IMR-90 (cell line): ENCODE measurements at regions not wholly inside any gene's neighbourhood (a gene's known extent, or its start where the extent isn't known, plus 50 kb on each side); places are given as distances from the start of the nearest gene placed in this dataset.
"Not testable (repeated sequence)": the region's sequence is repeated elsewhere in the genome, so short reads cannot be mapped to it uniquely, and the experiment has no call there.

Experiments used
- ATAC-seq: fragments of 200-7000 bp; cut with Tn5 transposase; 2 replicates; pipeline ENCODE4 v1.9.1; 2020; ENCODE audit warnings: low read depth, mild to moderate bottlenecking, moderate library complexity
- BruUV-seq: library from RNA; stranded (reverse); fragments of 400-500 nt; replicated peaks from 2 replicates; lab custom pipeline; 2021; lab: Mats Ljungman, UMichigan
- CTCF ChIA-PET: fragments of 300-600 bp; formaldehyde crosslinking; extraction: SDS; loops from one replicate; lab custom pipeline; 2021; ENCODE audit warnings: antibody characterized with exemption; lab: Yijun Ruan, JAX
- POLR2A ChIA-PET: fragments of 300-600 bp; sonication (Branson Sonifier 250); formaldehyde crosslinking; loops from one replicate; lab custom pipeline; 2022; ENCODE audit warnings: antibody characterized with exemption; ENCODE audit not compliant: unreplicated experiment; lab: Charles Lee
- DNase-seq: peaks from one replicate; pipeline ENCODE4 v3.0.0; 2013
- H2AFZ ChIP-seq: replicated peaks from 2 replicates; pipeline ENCODE3; 2013; ENCODE audit warnings: low read length, mild to moderate bottlenecking; ENCODE audit not compliant: poor library complexity
- H2AK5ac ChIP-seq: 2 replicates; pipeline ENCODE4 v1.6.1; 2013; ENCODE audit warnings: low read depth, low read length, inconsistent platforms
- H2AK9ac ChIP-seq: replicated peaks from 2 replicates; pipeline ENCODE3; 2013; ENCODE audit warnings: mild to moderate bottlenecking, low read depth, low read length, moderate library complexity; ENCODE audit not compliant: poor library complexity
- H2BK120ac ChIP-seq: 2 replicates; pipeline ENCODE4 v1.6.1; 2013; ENCODE audit warnings: low read depth, low read length, inconsistent platforms
- H2BK15ac ChIP-seq: 3 replicates; pipeline ENCODE4 v1.6.1; 2013; ENCODE audit warnings: low read depth, low read length, inconsistent platforms
- H2BK20ac ChIP-seq: 2 replicates; pipeline ENCODE4 v1.6.1; 2013; ENCODE audit warnings: low read depth, mild to moderate bottlenecking, inconsistent platforms, low read length, moderate library complexity
- H2BK5ac ChIP-seq: 2 replicates; pipeline ENCODE4 v1.6.1; 2013; ENCODE audit warnings: mild to moderate bottlenecking, low read depth, low read length, inconsistent platforms; ENCODE audit not compliant: poor library complexity, severe bottlenecking
- H3K14ac ChIP-seq: replicated peaks from 2 replicates; pipeline ENCODE4 v1.6.1; 2013; ENCODE audit warnings: low read depth, low read length, inconsistent platforms
- H3K18ac ChIP-seq: 2 replicates; pipeline ENCODE4 v1.6.1; 2013; ENCODE audit warnings: low read depth, low read length, control low read depth
- H3K23ac ChIP-seq: 2 replicates; pipeline ENCODE4 v1.6.1; 2013; ENCODE audit warnings: low read depth, low read length, inconsistent platforms
- H3K27ac ChIP-seq: 2 replicates; pipeline ENCODE4 v1.5.1; 2013; ENCODE audit warnings: mild to moderate bottlenecking, control low read depth, low read length; ENCODE audit not compliant: insufficient read depth
- H3K27me3 ChIP-seq: 2 replicates; pipeline ENCODE4 v1.6.1; 2013; ENCODE audit warnings: low read length; ENCODE audit not compliant: control insufficient read depth, insufficient read depth
- H3K36me3 ChIP-seq: 2 replicates; pipeline ENCODE4 v1.6.1; 2013; ENCODE audit warnings: low read length, mixed read lengths; ENCODE audit not compliant: control insufficient read depth, insufficient read depth
- H3K4ac ChIP-seq: 2 replicates; pipeline ENCODE4 v1.6.1; 2013; ENCODE audit warnings: low read depth, low read length, inconsistent platforms
- H3K4me1 ChIP-seq: 2 replicates; pipeline ENCODE4 v1.6.1; 2013; ENCODE audit warnings: low read length, mixed read lengths; ENCODE audit not compliant: control insufficient read depth, insufficient read depth
- H3K4me2 ChIP-seq: 2 replicates; pipeline ENCODE4 v1.6.1; 2013; ENCODE audit warnings: low read depth, mild to moderate bottlenecking, control low read depth, low read length, moderate library complexity
- H3K4me3 ChIP-seq: 2 replicates; pipeline ENCODE4 v1.5.1; 2013; ENCODE audit warnings: low read depth, mild to moderate bottlenecking, control low read depth, low read length, moderate library complexity; ENCODE audit not compliant: insufficient read depth
- H3K56ac ChIP-seq: 2 replicates; pipeline ENCODE4 v1.6.1; 2013; ENCODE audit warnings: low read length, inconsistent platforms; ENCODE audit not compliant: insufficient read depth; ENCODE audit errors: extremely low read depth
- H3K79me1 ChIP-seq, 2 experiments: 2 replicates each; pipeline ENCODE4 v1.6.1; 2013; ENCODE audit warnings: low read length in 2 of 2, inconsistent platforms in 1 of 2, low read depth in 1 of 2
- H3K9ac ChIP-seq: 2 replicates; pipeline ENCODE4 v1.6.1; 2013; ENCODE audit warnings: low read depth, low read length, control low read depth
- H3K9me1 ChIP-seq: 2 replicates; pipeline ENCODE4 v1.6.1; 2013; ENCODE audit warnings: low read length, inconsistent platforms; ENCODE audit not compliant: insufficient read depth
- H3K9me3 ChIP-seq: 2 replicates; pipeline ENCODE4 v1.6.1; 2013; ENCODE audit warnings: low read length; ENCODE audit not compliant: control insufficient read depth, insufficient read depth
- H4K20me1 ChIP-seq: 2 replicates; pipeline ENCODE4 v1.6.1; 2013; ENCODE audit warnings: low read length, inconsistent platforms; ENCODE audit not compliant: insufficient read depth
- H4K5ac ChIP-seq: 2 replicates; pipeline ENCODE4 v1.6.1; 2013; ENCODE audit warnings: mild to moderate bottlenecking, low read depth, low read length, control low read depth
- H4K8ac ChIP-seq, 2 experiments: 2 replicates each; pipeline ENCODE4 v1.6.1; 2013; ENCODE audit warnings: low read depth in 2 of 2, low read length in 2 of 2, control low read depth in 1 of 2, inconsistent platforms in 1 of 2
- H4K91ac ChIP-seq: 2 replicates; pipeline ENCODE4 v1.6.1; 2013; ENCODE audit warnings: low read depth, low read length, inconsistent platforms; ENCODE audit not compliant: insufficient read depth
- BHLHE40 ChIP-seq: fragments of 150-350 bp; IDR thresholded peaks from 2 replicates; pipeline ENCODE4 v1.6.1; 2016; ENCODE audit warnings: mild to moderate bottlenecking, low read depth, low read length
- CEBPB ChIP-seq: IDR thresholded peaks from 2 replicates; pipeline ENCODE4 v1.6.1; 2012; ENCODE audit warnings: low read depth, low read length, improper control_type of control experiment
- MAFK ChIP-seq: IDR thresholded peaks from 2 replicates; pipeline ENCODE4 v1.6.1; 2012; ENCODE audit warnings: low read depth, low read length, improper control_type of control experiment
- NFE2L2 ChIP-seq: fragments of 150-350 bp; IDR thresholded peaks from 2 replicates; pipeline ENCODE4 v1.6.1; 2016; ENCODE audit warnings: low read depth, mild to moderate bottlenecking, low read length
- WGBS, 2 experiments: methylation state at CpG; one replicate each; pipeline versions ENCODE4 v1.1.5 to v1.1.7; 2013; ENCODE audit warnings: missing lambda C conversion rate in 2 of 2; ENCODE audit not compliant: insufficient read length in 1 of 2; ENCODE audit errors: extremely low coverage in 2 of 2; 5-methylcytosine and 5-hydroxymethylcytosine counted together
- dilution Hi-C: fragments of 300-500 bp; cut with HindIII; formaldehyde crosslinking; loops from one replicate; pipeline ENCODE4 v1.14.3; 2018; ENCODE audit warnings: low sequenced_read_pairs; ENCODE audit not compliant: unreplicated experiment
- in situ Hi-C: fragments of 300-500 bp; cut with MboI; formaldehyde crosslinking; loops from 3 replicates; pipeline ENCODE4 v1.14.3; 2019; ENCODE audit warnings: low sequenced_read_pairs, inconsistent platforms, mixed read lengths
- intact Hi-C: fragments of 100-400 bp; cut with micrococcal nuclease; formaldehyde crosslinking; loops from 2 replicates; pipeline ENCODE4 v1.10.0; 2022

DNA sequence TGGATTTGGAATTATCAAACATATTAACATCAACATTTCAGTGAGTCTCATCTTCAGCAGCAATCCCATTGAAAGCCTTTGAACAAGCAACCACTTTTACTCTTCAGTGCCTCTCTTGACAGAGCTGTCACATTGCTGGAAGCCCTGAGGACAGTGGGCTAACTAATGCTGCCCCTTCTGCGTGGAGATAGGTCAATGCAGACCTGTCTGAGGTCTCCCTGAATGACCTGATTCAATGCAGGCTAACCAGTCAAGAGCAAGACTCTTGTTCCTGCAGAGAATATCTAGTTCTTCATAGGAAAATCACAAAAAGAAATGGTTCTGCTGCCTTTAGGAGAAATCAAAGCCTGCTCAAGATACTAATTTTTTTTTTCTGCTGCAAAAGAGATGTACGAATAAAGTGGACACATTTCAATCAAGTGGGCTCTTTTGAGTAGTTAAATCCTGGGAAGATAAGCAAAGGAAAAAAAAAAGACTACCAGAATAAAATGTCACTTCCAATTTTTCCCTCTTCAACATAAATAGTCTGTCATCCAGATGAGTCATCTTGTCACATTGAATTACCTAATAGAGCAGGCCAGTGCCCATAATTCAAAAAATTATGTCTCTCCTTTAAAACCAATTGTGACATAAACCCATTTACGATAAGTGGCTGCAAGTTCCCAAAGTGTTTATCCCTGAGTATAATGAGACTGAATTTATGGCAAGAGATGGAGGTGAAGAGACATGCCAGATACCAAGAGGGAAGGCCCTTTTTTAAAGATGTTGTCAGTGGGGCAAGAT, 1269.0 kb upstream of the DDX18 start:
- H4K20me1 ChIP-seq = no peaks in the 10 kb centered on the region
- no peak overlapping the region for H2AK5ac ChIP-seq
- no peak overlapping the region for H2AK9ac ChIP-seq
- no CpG with 5 or more reads among the region's 3 CpGs for WGBS, 2 experiments
- BruUV-seq = no TSS peak
- no peak overlapping the region for H3K9ac ChIP-seq
- H2BK20ac ChIP-seq = no peak overlapping the region
- no peak for TF ChIP-seq MAFK
- no peak for TF ChIP-seq NFE2L2
- TF ChIP-seq BHLHE40 = no peak
- no peak for TF ChIP-seq CEBPB
- ChIA-PET POLR2A (no interaction called here), CTCF (no interaction called here)
- H2AFZ ChIP-seq = no peak overlapping the region
- H3K4me3 ChIP-seq = no peak overlapping the region
- ATAC-seq = no peak
- no peak overlapping the region for H2BK120ac ChIP-seq
- H3K79me1 ChIP-seq = no peaks in the 10 kb centered on the region
- H3K9me3 ChIP-seq = peaks cover 6% of the 10 kb centered on the region
- no peak overlapping the region for H3K14ac ChIP-seq
- H4K91ac ChIP-seq = no peak overlapping the region
- H3K4ac ChIP-seq = no peak overlapping the region
- H3K56ac ChIP-seq = no peak overlapping the region
- H3K27ac ChIP-seq = no peak overlapping the region
- no peak overlapping the region for H2BK5ac ChIP-seq
- H3K23ac ChIP-seq = no peak overlapping the region
- no peak overlapping the region for H2BK15ac ChIP-seq
- no peaks in the 10 kb centered on the region for H3K9me1 ChIP-seq
- in situ Hi-C loops (no loop called here), intact Hi-C loops (no loop called here), dilution Hi-C loops (no loop called here)
- no peaks in the 10 kb centered on the region for H3K4me1 ChIP-seq
- no peak for DNase-seq
- H3K36me3 ChIP-seq = no peaks in the 10 kb centered on the region
- no peak overlapping the region for H3K18ac ChIP-seq
- H3K27me3 ChIP-seq = no peaks in the 10 kb centered on the region
- H4K5ac ChIP-seq = no peak overlapping the region
- H3K4me2 ChIP-seq = no peak overlapping the region
- H4K8ac ChIP-seq = no peak overlapping the region

DNA sequence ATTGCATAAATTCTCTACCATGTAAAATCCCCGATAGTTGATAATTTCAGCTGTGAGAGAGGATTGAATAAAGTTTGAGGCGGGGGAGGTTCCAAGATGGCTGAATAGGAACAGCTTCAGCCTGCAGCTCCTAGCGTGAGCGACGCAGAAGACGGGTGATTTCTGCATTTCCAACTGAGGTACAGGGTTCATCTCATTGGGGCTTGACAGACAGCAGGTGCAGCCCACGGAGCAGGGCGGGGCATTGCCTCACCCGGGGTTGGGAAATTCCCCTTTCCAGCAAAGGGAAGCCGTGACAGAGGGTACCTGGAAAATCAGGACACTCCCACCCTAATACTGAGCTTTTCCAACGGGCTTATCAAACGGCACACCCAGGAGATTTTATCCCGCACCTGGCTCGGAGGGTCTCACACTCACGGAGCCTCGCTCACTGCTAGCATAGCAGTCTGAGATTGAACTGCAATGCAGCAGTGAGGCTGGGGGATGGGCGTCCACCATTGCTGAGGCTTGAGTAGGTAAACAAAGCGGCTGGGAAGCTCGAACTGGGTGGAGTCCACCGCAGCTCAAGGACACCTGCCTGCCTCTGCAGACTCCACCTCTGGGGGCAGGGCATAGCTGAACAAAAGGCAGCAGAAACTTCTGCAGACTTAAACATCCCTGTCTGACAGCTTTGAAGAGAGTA, 1261.6 kb upstream of the DDX18 start:
- H2BK15ac ChIP-seq, H2BK5ac ChIP-seq, POLR2A ChIA-PET, H3K27me3 ChIP-seq, dilution Hi-C loops, intact Hi-C loops, H3K79me1 ChIP-seq, H3K14ac ChIP-seq, H3K4me3 ChIP-seq, H3K56ac ChIP-seq, H2BK20ac ChIP-seq, DNase-seq, H3K23ac ChIP-seq, H3K9me1 ChIP-seq, ATAC-seq, H3K18ac ChIP-seq, H3K27ac ChIP-seq, H3K4ac ChIP-seq, H4K5ac ChIP-seq, H2BK120ac ChIP-seq, CTCF ChIA-PET, H4K20me1 ChIP-seq, H2AK5ac ChIP-seq, H4K8ac ChIP-seq, H3K9me3 ChIP-seq, H3K4me1 ChIP-seq, H3K4me2 ChIP-seq, in situ Hi-C loops, H4K91ac ChIP-seq, H2AK9ac ChIP-seq, BruUV-seq, H3K9ac ChIP-seq, H2AFZ ChIP-seq, H3K36me3 ChIP-seq: not testable (repeated sequence)
- 82% methylated on average over 7 of the region's 20 CpGs; no CpG with 5 or more reads in 1 of the 2 experiments for WGBS, 2 experiments
